H1 (cell line): ENCODE measurements at regions not wholly inside any gene's neighbourhood (a gene's known extent, or its start where the extent isn't known, plus 50 kb on each side); places are given as distances from the start of the nearest gene placed in this dataset.

Experiments used
- CTCF ChIA-PET: fragments of 300-600 bp; sonication (Branson Sonifier 250); formaldehyde crosslinking; loops from one replicate; lab custom pipeline; 2021; ENCODE audit not compliant: partially characterized antibody; lab: Charles Lee
- POLR2A ChIA-PET: fragments of 300-600 bp; sonication (Branson Sonifier 250); formaldehyde crosslinking; loops from one replicate; lab custom pipeline; 2021; ENCODE audit warnings: inconsistent platforms; ENCODE audit not compliant: partially characterized antibody; lab: Charles Lee
- DNase-seq, 2 experiments: peaks; one replicate each; pipeline versions ENCODE4 v3.0.0 to v3.0.0-alpha.2; 2010 to 2022; ENCODE audit warnings: low spot score in 2 of 2, low read depth in 1 of 2, mixed read lengths in 1 of 2
- FAIRE-seq: peaks from 2 replicates; lab custom pipeline; 2011; peaks lifted over from hg19 to GRCh38; lab: Jason Lieb, UNC
- H2AFZ ChIP-seq: 2 replicates; pipeline ENCODE4 v1.8.1; 2012; ENCODE audit warnings: low read length, inconsistent platforms
- H2AK5ac ChIP-seq: 2 replicates; pipeline ENCODE4 v1.6.1; 2013; ENCODE audit warnings: low read depth, low read length
- H2BK120ac ChIP-seq: replicated peaks from 2 replicates; pipeline ENCODE3; 2013; ENCODE audit warnings: low read depth, low read length, inconsistent platforms
- H2BK12ac ChIP-seq: 2 replicates; pipeline ENCODE4 v1.6.1; 2013; ENCODE audit warnings: low read depth, low read length
- H2BK15ac ChIP-seq: 2 replicates; pipeline ENCODE4 v1.6.1; 2013; ENCODE audit warnings: low read length
- H2BK20ac ChIP-seq: 2 replicates; pipeline ENCODE4 v1.6.1; 2013; ENCODE audit warnings: low read length
- H2BK5ac ChIP-seq: 2 replicates; pipeline ENCODE4 v1.6.1; 2013; ENCODE audit warnings: low read depth, low read length
- H3K14ac ChIP-seq: 2 replicates; pipeline ENCODE4 v1.6.1; 2013; ENCODE audit warnings: inconsistent platforms; ENCODE audit not compliant: insufficient read length
- H3K18ac ChIP-seq: 2 replicates; pipeline ENCODE4 v1.6.1; 2013; ENCODE audit warnings: low read length; ENCODE audit errors: extremely low read depth
- H3K23ac ChIP-seq: 2 replicates; pipeline ENCODE4 v1.6.1; 2013; ENCODE audit warnings: inconsistent platforms; ENCODE audit not compliant: insufficient read length
- H3K23me2 ChIP-seq: 2 replicates; pipeline ENCODE4 v1.6.1; 2013; ENCODE audit warnings: low read depth, low read length
- H3K27ac ChIP-seq: 2 replicates; pipeline ENCODE4 v1.6.1; 2011; ENCODE audit warnings: low read depth, low read length, inconsistent platforms
- H3K27me3 ChIP-seq, 4 experiments: replicated peaks in 1 of 4; 1 replicate in 1 of 4; 2 replicates in 3 of 4; pipeline versions ENCODE4 v1.6.1 to v1.8.1; 2011 to 2013; ENCODE audit warnings: low read length in 3 of 4, mild to moderate bottlenecking in 3 of 4, inconsistent platforms in 2 of 4, mixed read lengths in 2 of 4, moderate library complexity in 1 of 4; ENCODE audit not compliant: control insufficient read depth in 3 of 4, insufficient read depth in 3 of 4; ENCODE audit errors: extremely low read depth in 1 of 4
- H3K36me3 ChIP-seq, 4 experiments: 2 replicates each; pipeline versions ENCODE4 v1.6.1 to v1.8.1; 2011 to 2013; ENCODE audit warnings: mild to moderate bottlenecking in 4 of 4, low read length in 3 of 4, moderate library complexity in 2 of 4, control low read depth in 1 of 4, inconsistent platforms in 1 of 4; ENCODE audit not compliant: insufficient read depth in 4 of 4, control insufficient read depth in 2 of 4
- H3K4ac ChIP-seq: replicated peaks from 2 replicates; pipeline ENCODE3; 2013; ENCODE audit warnings: low read length, low read depth, mixed read lengths, inconsistent platforms; ENCODE audit not compliant: insufficient read length
- H3K4me1 ChIP-seq, 4 experiments: replicated peaks in 1 of 4; 1 replicate in 1 of 4; 2 replicates in 3 of 4; pipeline versions ENCODE4 v1.6.1 to v1.8.1; 2011 to 2013; ENCODE audit warnings: low read length in 3 of 4, inconsistent platforms in 2 of 4, mixed read lengths in 1 of 4; ENCODE audit not compliant: insufficient read depth in 4 of 4, control insufficient read depth in 3 of 4
- H3K4me2 ChIP-seq, 2 experiments: 2 replicates each; pipeline versions ENCODE4 v1.6.1 to v1.8.1; 2011 to 2013; ENCODE audit warnings: low read depth in 2 of 2, low read length in 2 of 2, control low read depth in 1 of 2, inconsistent platforms in 1 of 2, mild to moderate bottlenecking in 1 of 2; ENCODE audit not compliant: insufficient read depth in 1 of 2
- H3K4me3 ChIP-seq, 4 experiments: fragments of 200-600, 300-600 bp in 1 of 4; sonication (generic), shearing (Covaris generic), sonication (Bioruptor Twin) in 1 of 4; 2 replicates each; pipeline versions ENCODE4 v1.5.1 to v1.8.1; 2011 to 2016; ENCODE audit warnings: low read length in 4 of 4, low read depth in 3 of 4, control low read depth in 2 of 4, inconsistent platforms in 2 of 4, mild to moderate bottlenecking in 2 of 4, mixed read lengths in 1 of 4, moderate library complexity in 1 of 4; ENCODE audit not compliant: insufficient read depth in 2 of 4; ENCODE audit errors: extremely low read depth in 1 of 4
- H3K56ac ChIP-seq: replicated peaks from 2 replicates; pipeline ENCODE3; 2013; ENCODE audit warnings: low read depth, mild to moderate bottlenecking, mixed read lengths, low read length, inconsistent platforms; ENCODE audit not compliant: insufficient read length
- H3K79me1 ChIP-seq: 2 replicates; pipeline ENCODE4 v1.6.1; 2013; ENCODE audit warnings: low read depth, low read length, control low read depth
- H3K79me2 ChIP-seq, 2 experiments: 2 replicates each; pipeline versions ENCODE4 v1.6.1 to v1.8.1; 2012 to 2013; ENCODE audit warnings: low read length in 2 of 2, mild to moderate bottlenecking in 2 of 2, inconsistent platforms in 1 of 2; ENCODE audit not compliant: insufficient read depth in 2 of 2, control insufficient read depth in 1 of 2
- H3K9ac ChIP-seq, 4 experiments: replicated peaks in 1 of 4; 1 replicate in 1 of 4; 2 replicates in 3 of 4; pipeline versions ENCODE4 v1.6.1 to v1.8.1; 2011 to 2013; ENCODE audit warnings: low read depth in 3 of 4, low read length in 3 of 4, control low read depth in 2 of 4, mild to moderate bottlenecking in 2 of 4, moderate library complexity in 2 of 4, inconsistent platforms in 1 of 4; ENCODE audit errors: extremely low read depth in 1 of 4
- H3K9me3 ChIP-seq, 2 experiments: 2 replicates each; pipeline versions ENCODE4 v1.6.1 to v1.8.1; 2012 to 2013; ENCODE audit warnings: mild to moderate bottlenecking in 2 of 2, moderate library complexity in 2 of 2, control low read depth in 1 of 2, inconsistent platforms in 1 of 2, low read depth in 1 of 2, low read length in 1 of 2, mixed read lengths in 1 of 2; ENCODE audit not compliant: insufficient read depth in 2 of 2
- H4K20me1 ChIP-seq, 2 experiments: replicated peaks in 1 of 2; 2 replicates each; pipeline versions ENCODE3 to v1.8.1; 2011 to 2013; ENCODE audit warnings: inconsistent platforms in 2 of 2, low read length in 2 of 2, mild to moderate bottlenecking in 1 of 2; ENCODE audit not compliant: insufficient read depth in 2 of 2, control insufficient read depth in 1 of 2
- H4K5ac ChIP-seq: 2 replicates; pipeline ENCODE4 v1.6.1; 2013; ENCODE audit warnings: low read length, low read depth, mixed read lengths, inconsistent platforms; ENCODE audit not compliant: insufficient read length
- H4K8ac ChIP-seq: 2 replicates; pipeline ENCODE4 v1.8.0; 2013; ENCODE audit warnings: mild to moderate bottlenecking, moderate library complexity, low read length, inconsistent platforms; ENCODE audit not compliant: insufficient read depth; ENCODE audit errors: extremely low read depth
- H4K91ac ChIP-seq: replicated peaks from 2 replicates; pipeline ENCODE3; 2013; ENCODE audit warnings: low read length, mixed read lengths, inconsistent platforms; ENCODE audit not compliant: insufficient read length
- CHD1 ChIP-seq: IDR thresholded peaks from 2 replicates; pipeline ENCODE4 v1.6.1; 2012; ENCODE audit warnings: low read depth, low read length, improper control_type of control experiment
- HDAC2 ChIP-seq, 2 experiments: fragments of 300-600 bp in 1 of 2; sonication (generic) in 1 of 2; IDR thresholded peaks; 2 replicates each; pipeline ENCODE4 v1.6.1; 2011 to 2012; ENCODE audit warnings: low read depth in 2 of 2, low read length in 2 of 2, mild to moderate bottlenecking in 2 of 2, moderate library complexity in 2 of 2, borderline replicate concordance in 1 of 2, inconsistent platforms in 1 of 2
- SUZ12 ChIP-seq: fragments of 200-600 bp; sonication (generic); IDR thresholded peaks from 2 replicates; pipeline ENCODE4 v1.6.1; 2012; ENCODE audit warnings: mild to moderate bottlenecking, inconsistent platforms, low read length, moderate library complexity, mixed read lengths
- ZNF274 ChIP-seq: IDR thresholded peaks from 2 replicates; pipeline ENCODE4 v1.7.0; 2012; ENCODE audit warnings: low read length, borderline replicate concordance; ENCODE audit errors: extremely low read depth
- WGBS, 2 experiments: shearing (Covaris generic) in 1 of 2; methylation state at CpG; one replicate each; pipeline versions ENCODE4 v1.1.6 to v1.1.7; 2013 to 2015; ENCODE audit warnings: low lambda C conversion rate in 2 of 2, mixed read lengths in 2 of 2, inconsistent platforms in 1 of 2, low coverage in 1 of 2, missing lambda C conversion rate in 1 of 2; ENCODE audit not compliant: insufficient replicate concordance in 2 of 2, insufficient coverage in 1 of 2, insufficient read length in 1 of 2; ENCODE audit errors: extremely low coverage in 1 of 2, missing lambda C conversion rate in 1 of 2; 5-methylcytosine and 5-hydroxymethylcytosine counted together

DNA sequence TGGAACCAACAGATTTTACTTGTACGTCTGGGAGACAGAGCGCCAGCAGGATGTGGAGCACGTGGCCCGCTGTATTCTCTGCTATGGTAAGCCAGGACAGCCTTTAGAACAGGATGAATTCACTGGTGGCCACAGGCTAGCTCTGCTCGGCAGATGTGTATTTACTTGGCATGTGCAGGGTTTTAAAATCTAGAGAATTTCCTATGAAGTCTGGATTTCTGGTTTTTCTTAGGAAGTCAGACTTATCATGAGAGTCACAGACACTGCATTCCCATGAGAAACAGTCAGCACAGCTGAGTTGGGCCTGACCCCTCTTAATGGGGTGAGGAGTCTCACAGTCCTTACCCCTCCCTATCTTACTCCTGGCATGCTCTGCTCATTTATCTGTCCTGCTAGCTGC is 84.6 kb upstream of the COL6A5 start:
- FAIRE-seq (no peak), DNase-seq (no peak)
- H2BK5ac ChIP-seq, result no peak overlapping the region
- H3K9me3 ChIP-seq, result no peaks in the 10 kb centered on the region
- no peaks in the 10 kb centered on the region; a peak in 1 of 7 replicates for H3K27me3 ChIP-seq
- no peaks in the 10 kb centered on the region for H3K79me1 ChIP-seq
- no peak overlapping the region for H3K4me3 ChIP-seq
- H3K79me2 ChIP-seq, result no peaks in the 10 kb centered on the region
- no peaks in the 10 kb centered on the region for H3K23me2 ChIP-seq
- H4K8ac ChIP-seq, result no peak overlapping the region
- H3K27ac ChIP-seq, result no peak overlapping the region
- H4K91ac ChIP-seq, result no peak overlapping the region
- H3K56ac ChIP-seq, result no peak overlapping the region
- H2BK20ac ChIP-seq, result no peak overlapping the region
- no peak overlapping the region for H2BK15ac ChIP-seq
- no peak overlapping the region for H2AFZ ChIP-seq
- H3K23ac ChIP-seq, result no peak overlapping the region
- ChIA-PET POLR2A (no interaction called here), CTCF (interaction anchor here (1.3 to 1.6 kb wide), 2 partner anchors 10 to 11 kb away, joined by 4 to 5 read pairs; no protein-coding TSS in a partner anchor)
- no peak overlapping the region for H2BK12ac ChIP-seq
- no peak overlapping the region for H3K14ac ChIP-seq
- TF ChIP-seq HDAC2 (IDR thresholded peaks at IDR 0.05; ENCODE audit: borderline replicate concordance in 1 of 2, low read depth in 2 of 2, low read length in 2 of 2) (no peak), ZNF274 (no peak), CHD1 (no peak), SUZ12 (no peak)
- TF ChIP-seq, all 59 proteins: peak for 0
- Histone ChIP-seq H3K4me2 (no peak overlapping the region), H3K9ac (no peak overlapping the region), H4K20me1 (no peaks in the 10 kb centered on the region), H3K36me3 (no peaks in the 10 kb centered on the region), H3K18ac (no peak overlapping the region), H4K5ac (no peak overlapping the region), H2AK5ac (no peak overlapping the region), H2BK120ac (no peak overlapping the region), H3K4ac (no peak overlapping the region), H3K4me1 (peaks cover 0 to 5% (median 0%) of the 10 kb centered on the region in 4 experiments; a peak in 1 of 7 replicates)
- WGBS, 2 experiments, result 89% methylated on average over 5 of the region's 5 CpGs; no CpG with 5 or more reads in 1 of the 2 experiments
